Activated CD8-positive, alpha-beta T cell treated with anti-CD3 and anti-CD28 coated beads for 36 hours (primary cell): ENCODE measurements at regions not wholly inside any gene's neighbourhood (a gene's known extent, or its start where the extent isn't known, plus 50 kb on each side); places are given as distances from the start of the nearest gene placed in this dataset.
"Not testable (repeated sequence)": the region's sequence is repeated elsewhere in the genome, so short reads cannot be mapped to it uniquely, and the experiment has no call there.

Experiments used
- ATAC-seq: fragments of 200-7000 bp; cut with Tn5 transposase; one replicate; pipeline ENCODE4 v1.10.0; 2021; ENCODE audit warnings: mild to moderate bottlenecking, moderate library complexity
- CTCF ChIA-PET: fragments of 350-600 bp; sonication (Branson Sonifier 250); formaldehyde crosslinking; loops from one replicate; lab custom pipeline; 2021; ENCODE audit warnings: antibody characterized with exemption; lab: Charles Lee
- POLR2A ChIA-PET: fragments of 350-600 bp; sonication (Branson Sonifier 250); formaldehyde crosslinking; loops from one replicate; lab custom pipeline; 2021; ENCODE audit warnings: antibody characterized with exemption; lab: Charles Lee
- DNase-seq: peaks from one replicate; pipeline ENCODE4 v3.0.0-alpha.2; 2020
- H3K27ac Mint-ChIP-seq: one replicate; pipeline ENCODE4 v1.8.0; 2021; ENCODE audit warnings: mild to moderate bottlenecking, mixed read lengths
- H3K27me3 Mint-ChIP-seq: one replicate; pipeline ENCODE4 v1.8.0; 2021; ENCODE audit warnings: mixed read lengths
- H3K36me3 Mint-ChIP-seq: one replicate; pipeline ENCODE4 v1.8.0; 2021; ENCODE audit warnings: low read depth, mixed read lengths
- H3K4me1 Mint-ChIP-seq: one replicate; pipeline ENCODE4 v1.8.0; 2021; ENCODE audit warnings: low read depth, mixed read lengths
- H3K4me3 Mint-ChIP-seq: one replicate; pipeline ENCODE4 v1.8.0; 2021; ENCODE audit warnings: mild to moderate bottlenecking, moderate library complexity, mixed read lengths
- H3K9me3 Mint-ChIP-seq: one replicate; pipeline ENCODE4 v1.8.0; 2021; ENCODE audit warnings: mixed read lengths
- CTCF ChIP-seq: fragments of 200-600 bp; IDR thresholded peaks from one replicate; pipeline ENCODE4 v1.8.0; 2022; ENCODE audit warnings: antibody characterized with exemption, mild to moderate bottlenecking
- intact Hi-C: fragments of 100-400 bp; cut with micrococcal nuclease; formaldehyde crosslinking; loops from one replicate; pipeline ENCODE4 v1.10.0; 2022

- no peak for TF ChIP-seq CTCF
- peaks cover 3% of the 10 kb centered on the region for H3K27me3 Mint-ChIP-seq
- DNase-seq (no peak), ATAC-seq (no peak)
- POLR2A ChIA-PET: no interaction called here
- peaks cover 8% of the 10 kb centered on the region for H3K9me3 Mint-ChIP-seq
- no peak overlapping the region for H3K4me3 Mint-ChIP-seq
- H3K4me1 Mint-ChIP-seq: no peaks in the 10 kb centered on the region
- H3K27ac Mint-ChIP-seq: no peak overlapping the region
- CTCF ChIA-PET: no interaction called here
- no peaks in the 10 kb centered on the region for H3K36me3 Mint-ChIP-seq
- intact Hi-C loops: no loop called here
Observed at GRCh38 chr10:44249490-44249889, 135.4 kb downstream of the CXCL12 start.

GRCh38 chr10:44246700-44247099 is 138.2 kb downstream of the CXCL12 start:
- H3K27ac Mint-ChIP-seq, POLR2A ChIA-PET, H3K4me1 Mint-ChIP-seq, ATAC-seq, H3K4me3 Mint-ChIP-seq, intact Hi-C loops, CTCF ChIA-PET, H3K27me3 Mint-ChIP-seq, H3K9me3 Mint-ChIP-seq, DNase-seq, H3K36me3 Mint-ChIP-seq: not testable (repeated sequence)

- ATAC-seq, H3K36me3 Mint-ChIP-seq, H3K27me3 Mint-ChIP-seq, H3K9me3 Mint-ChIP-seq, CTCF ChIA-PET, H3K4me1 Mint-ChIP-seq, intact Hi-C loops, H3K27ac Mint-ChIP-seq, DNase-seq, POLR2A ChIA-PET, H3K4me3 Mint-ChIP-seq: not testable (repeated sequence)
Observed at GRCh38 chr10:44246287-44246686, 138.6 kb downstream of the CXCL12 start.

GRCh38 chr10:44245601-44245938 is 139.3 kb downstream of the CXCL12 start:
- Mint-ChIP-seq H3K36me3 (no peaks in the 10 kb centered on the region), H3K27ac (no peak overlapping the region), H3K4me1 (no peaks in the 10 kb centered on the region), H3K4me3 (no peak overlapping the region), H3K9me3 (peaks cover 8% of the 10 kb centered on the region), H3K27me3 (no peaks in the 10 kb centered on the region)
- ChIA-PET POLR2A (no interaction called here), CTCF (no interaction called here)
- intact Hi-C loops: no loop called here
- DNase-seq (no peak), ATAC-seq (no peak)
- TF ChIP-seq CTCF: no peak

GRCh38 chr10:44244745-44245600 is 139.9 kb downstream of the CXCL12 start:
- ATAC-seq: no peak
- intact Hi-C loops: no loop called here
- no peak for DNase-seq
- TF ChIP-seq CTCF: no peak
- Mint-ChIP-seq H3K4me3 (no peak overlapping the region), H3K36me3 (no peaks in the 10 kb centered on the region), H3K27me3 (no peaks in the 10 kb centered on the region), H3K4me1 (no peaks in the 10 kb centered on the region), H3K9me3 (peaks cover 8% of the 10 kb centered on the region), H3K27ac (no peak overlapping the region)
- POLR2A ChIA-PET: no interaction called here
- CTCF ChIA-PET: no interaction called here

GRCh38 chr10:44243851-44244510 is 140.9 kb downstream of the CXCL12 start:
- ChIA-PET CTCF (no interaction called here), POLR2A (no interaction called here)
- Mint-ChIP-seq H3K4me1 (no peaks in the 10 kb centered on the region), H3K9me3 (peaks cover 8% of the 10 kb centered on the region), H3K4me3 (no peak overlapping the region), H3K27ac (no peak overlapping the region), H3K36me3 (no peaks in the 10 kb centered on the region), H3K27me3 (no peaks in the 10 kb centered on the region)
- DNase-seq (no peak), ATAC-seq (no peak)
- intact Hi-C loops: no loop called here
- no peak for TF ChIP-seq CTCF
